Central memory CD8-positive, alpha-beta T cell (primary cell): ENCODE measurements at regions not wholly inside any gene's neighbourhood (a gene's known extent, or its start where the extent isn't known, plus 50 kb on each side); places are given as distances from the start of the nearest gene placed in this dataset.
"Not testable (repeated sequence)": the region's sequence is repeated elsewhere in the genome, so short reads cannot be mapped to it uniquely, and the experiment has no call there.

Experiments used
- ATAC-seq: fragments of 150-1000 bp; cut with Tn5 transposase; replicated peaks from 2 replicates; pipeline ENCODE4 v1.10.0; 2022; ENCODE audit warnings: mild to moderate bottlenecking, moderate FRiP score, moderate number of reproducible peaks; ENCODE audit not compliant: poor library complexity, severe bottlenecking; ENCODE audit errors: extremely low read depth
- DNase-seq, 2 donors: peaks; one replicate each; pipeline ENCODE4 v3.0.0; 2021; ENCODE audit warnings: low spot score in 2 of 2
- H3K27ac Mint-ChIP-seq: one replicate; pipeline ENCODE4 v1.8.0; 2022; ENCODE audit warnings: low read depth, mild to moderate bottlenecking, moderate library complexity, mixed read lengths
- H3K27me3 Mint-ChIP-seq: one replicate; pipeline ENCODE4 v1.8.0; 2022; ENCODE audit warnings: mixed read lengths
- H3K36me3 Mint-ChIP-seq: one replicate; pipeline ENCODE4 v1.8.0; 2022; ENCODE audit warnings: mild to moderate bottlenecking, moderate library complexity, mixed read lengths; ENCODE audit not compliant: insufficient read depth
- H3K4me1 Mint-ChIP-seq: one replicate; pipeline ENCODE4 v1.8.0; 2022; ENCODE audit warnings: mixed read lengths
- H3K4me3 Mint-ChIP-seq: one replicate; pipeline ENCODE4 v1.8.0; 2022; ENCODE audit warnings: mild to moderate bottlenecking, moderate library complexity, mixed read lengths
- H3K9me3 Mint-ChIP-seq: one replicate; pipeline ENCODE4 v1.8.0; 2022; ENCODE audit warnings: mixed read lengths

DNA sequence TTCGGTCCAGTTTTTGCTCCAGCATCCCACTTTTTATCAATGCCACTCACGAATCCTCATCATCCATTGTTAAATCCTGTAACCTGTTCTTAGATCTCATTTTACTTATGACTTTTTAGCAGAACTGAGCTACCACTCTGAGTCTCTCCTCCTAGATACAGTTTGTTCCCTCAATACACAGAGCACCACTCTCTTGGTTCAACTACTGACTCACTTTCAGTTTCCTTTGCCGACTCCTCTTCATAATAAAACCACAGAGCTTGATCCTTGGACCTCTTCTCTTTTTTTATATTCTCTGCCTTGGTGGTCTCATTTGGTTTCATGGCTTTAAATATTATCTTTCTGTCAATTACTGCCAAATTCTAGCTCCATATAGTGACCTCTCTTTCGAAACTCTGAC is 150.3 kb downstream of the SLITRK5 start:
- H3K27me3 Mint-ChIP-seq, result no peaks in the 10 kb centered on the region
- no peak overlapping the region for H3K4me3 Mint-ChIP-seq
- no peaks in the 10 kb centered on the region for H3K9me3 Mint-ChIP-seq
- H3K4me1 Mint-ChIP-seq, result no peaks in the 10 kb centered on the region
- DNase-seq (no peak), ATAC-seq (no peak)
- no peak overlapping the region for H3K27ac Mint-ChIP-seq
- H3K36me3 Mint-ChIP-seq, result no peaks in the 10 kb centered on the region

- not testable (repeated sequence) for H3K36me3 Mint-ChIP-seq, H3K9me3 Mint-ChIP-seq, H3K4me1 Mint-ChIP-seq, H3K27ac Mint-ChIP-seq, ATAC-seq, H3K27me3 Mint-ChIP-seq, DNase-seq, H3K4me3 Mint-ChIP-seq
Measured at GRCh38 chr13:87826301-87826700, 155.1 kb downstream of the SLITRK5 start.

- peaks cover 5% of the 10 kb centered on the region for H3K9me3 Mint-ChIP-seq
- DNase-seq (no peak), ATAC-seq (no peak)
Measured at GRCh38 chr13:87827479-87827878, 156.3 kb downstream of the SLITRK5 start.

GRCh38 chr13:87837522-87837921 is 166.4 kb downstream of the SLITRK5 start:
- ATAC-seq (no peak), DNase-seq (no peak)
- H3K36me3 Mint-ChIP-seq, result peaks cover 2% of the 10 kb centered on the region
- H3K4me1 Mint-ChIP-seq, result no peaks in the 10 kb centered on the region
- peaks cover 26% of the 10 kb centered on the region for H3K9me3 Mint-ChIP-seq
- no peak overlapping the region for H3K27ac Mint-ChIP-seq
- no peaks in the 10 kb centered on the region for H3K27me3 Mint-ChIP-seq
- no peak overlapping the region for H3K4me3 Mint-ChIP-seq

More at GRCh38 chr13:87827479-87827878, 156.3 kb downstream of the SLITRK5 start:
- H3K36me3 Mint-ChIP-seq, result no peaks in the 10 kb centered on the region
- no peaks in the 10 kb centered on the region for H3K27me3 Mint-ChIP-seq
- no peak overlapping the region for H3K4me3 Mint-ChIP-seq
- H3K27ac Mint-ChIP-seq, result no peak overlapping the region
- H3K4me1 Mint-ChIP-seq, result no peaks in the 10 kb centered on the region

DNA sequence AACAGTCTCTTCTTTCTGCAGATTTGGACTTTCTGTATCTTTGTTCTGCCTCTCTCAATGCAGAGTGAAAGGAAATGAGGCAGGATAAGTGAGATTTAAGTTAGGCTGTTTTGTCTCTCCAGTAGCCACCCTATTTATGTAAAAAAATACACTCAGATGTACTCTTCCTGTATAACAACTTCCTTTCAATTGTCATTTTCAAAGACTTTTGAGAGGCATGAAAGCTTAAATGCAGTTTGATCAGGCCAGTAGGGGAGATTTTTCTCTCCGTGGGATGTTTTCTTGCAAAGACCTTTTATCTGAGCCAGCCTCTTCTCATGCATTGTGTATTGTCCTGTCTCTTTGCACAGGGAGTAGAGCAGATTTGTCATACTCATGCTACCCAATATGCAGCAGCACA is 166.8 kb downstream of the SLITRK5 start:
- DNase-seq, result no peak
- no peak for ATAC-seq
- Mint-ChIP-seq H3K36me3 (peaks cover 2% of the 10 kb centered on the region), H3K9me3 (peaks cover 28% of the 10 kb centered on the region), H3K27ac (no peak overlapping the region), H3K4me1 (no peaks in the 10 kb centered on the region), H3K4me3 (no peak overlapping the region), H3K27me3 (no peaks in the 10 kb centered on the region)

GRCh38 chr13:87851410-87851809 is 180.2 kb downstream of the SLITRK5 start:
- Mint-ChIP-seq H3K9me3 (peaks cover 17% of the 10 kb centered on the region), H3K27ac (no peak overlapping the region), H3K36me3 (no peaks in the 10 kb centered on the region), H3K27me3 (no peaks in the 10 kb centered on the region), H3K4me3 (no peak overlapping the region), H3K4me1 (no peaks in the 10 kb centered on the region)
- ATAC-seq (no peak), DNase-seq (no peak)

DNA sequence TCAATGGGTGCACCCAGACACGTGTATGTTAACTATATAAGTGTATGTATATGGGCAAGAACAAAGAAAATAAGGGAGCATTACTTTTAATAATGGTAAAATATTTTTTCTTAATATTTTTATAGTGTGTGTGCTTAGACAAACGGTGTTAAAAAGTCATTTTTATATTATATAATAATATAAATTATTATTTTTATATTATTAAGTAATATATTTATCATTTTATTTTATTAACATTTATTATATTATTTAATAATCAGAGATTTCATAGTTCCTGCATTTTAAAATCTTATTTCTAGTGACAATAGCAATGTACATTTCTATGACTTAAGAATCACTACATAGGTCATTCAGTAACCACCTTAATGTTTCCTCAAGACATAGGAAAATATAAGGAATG is 184.4 kb downstream of the SLITRK5 start:
- no peaks in the 10 kb centered on the region for H3K4me1 Mint-ChIP-seq
- DNase-seq (no peak), ATAC-seq (no peak)
- H3K27me3 Mint-ChIP-seq, result no peaks in the 10 kb centered on the region
- no peaks in the 10 kb centered on the region for H3K36me3 Mint-ChIP-seq
- H3K9me3 Mint-ChIP-seq, result peaks cover 30% of the 10 kb centered on the region
- no peak overlapping the region for H3K27ac Mint-ChIP-seq
- no peak overlapping the region for H3K4me3 Mint-ChIP-seq

- ATAC-seq (no peak), DNase-seq (no peak)
Measured at GRCh38 chr13:87859261-87859660, 188.1 kb downstream of the SLITRK5 start.

DNA sequence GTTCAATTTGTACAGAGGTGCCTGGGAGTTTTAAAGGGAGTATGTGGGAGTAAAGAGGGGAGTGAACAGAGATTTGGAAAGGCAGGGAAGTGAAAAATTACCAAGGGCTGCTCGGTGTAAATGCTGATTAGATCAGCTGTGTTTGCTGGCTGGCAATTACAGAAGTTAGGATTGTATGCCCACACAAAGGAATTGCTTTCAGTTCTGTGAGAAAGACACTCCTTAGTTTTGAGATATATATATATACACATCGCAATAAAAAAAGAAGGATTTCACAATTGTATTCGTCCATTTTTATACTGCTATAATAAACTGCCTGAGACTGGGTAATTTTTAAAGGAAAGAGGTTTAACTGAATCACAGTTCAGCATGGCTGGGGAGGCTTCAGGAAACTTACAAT is 196.3 kb downstream of the SLITRK5 start:
- Mint-ChIP-seq H3K4me1 (no peaks in the 10 kb centered on the region), H3K27ac (no peak overlapping the region), H3K4me3 (no peak overlapping the region), H3K27me3 (no peaks in the 10 kb centered on the region), H3K9me3 (peaks cover 15% of the 10 kb centered on the region), H3K36me3 (peaks cover 1% of the 10 kb centered on the region)
- ATAC-seq (no peak), DNase-seq (no peak)

More at GRCh38 chr13:87859261-87859660, 188.1 kb downstream of the SLITRK5 start:
- Mint-ChIP-seq H3K27me3 (no peaks in the 10 kb centered on the region), H3K27ac (no peak overlapping the region), H3K4me3 (no peak overlapping the region), H3K9me3 (peaks cover 13% of the 10 kb centered on the region), H3K4me1 (no peaks in the 10 kb centered on the region), H3K36me3 (no peaks in the 10 kb centered on the region)

DNA sequence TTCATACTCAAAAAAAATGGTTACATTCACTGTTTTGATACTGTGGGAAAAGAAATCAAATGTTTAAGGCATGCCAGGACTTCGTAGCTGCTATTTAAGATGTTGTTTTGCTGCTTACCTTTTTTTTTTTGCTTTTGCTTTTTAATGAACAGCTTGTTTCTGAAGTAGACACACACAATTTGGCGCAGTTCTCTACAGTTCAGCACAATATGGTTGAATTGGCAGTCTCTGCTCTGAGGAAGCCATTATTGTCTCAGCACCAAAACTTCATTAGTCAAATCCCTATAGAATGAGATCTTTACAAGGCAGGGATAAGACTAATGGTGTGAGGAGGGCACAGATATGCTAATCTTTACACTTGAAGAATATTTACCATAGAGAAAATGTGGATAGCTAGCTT is 197.6 kb downstream of the SLITRK5 start:
- H3K27me3 Mint-ChIP-seq, result no peaks in the 10 kb centered on the region
- no peak overlapping the region for H3K4me3 Mint-ChIP-seq
- H3K9me3 Mint-ChIP-seq, result peaks cover 15% of the 10 kb centered on the region
- no peaks in the 10 kb centered on the region for H3K4me1 Mint-ChIP-seq
- H3K27ac Mint-ChIP-seq, result no peak overlapping the region
- no peak for DNase-seq
- peaks cover 1% of the 10 kb centered on the region for H3K36me3 Mint-ChIP-seq
- no peak for ATAC-seq

DNA sequence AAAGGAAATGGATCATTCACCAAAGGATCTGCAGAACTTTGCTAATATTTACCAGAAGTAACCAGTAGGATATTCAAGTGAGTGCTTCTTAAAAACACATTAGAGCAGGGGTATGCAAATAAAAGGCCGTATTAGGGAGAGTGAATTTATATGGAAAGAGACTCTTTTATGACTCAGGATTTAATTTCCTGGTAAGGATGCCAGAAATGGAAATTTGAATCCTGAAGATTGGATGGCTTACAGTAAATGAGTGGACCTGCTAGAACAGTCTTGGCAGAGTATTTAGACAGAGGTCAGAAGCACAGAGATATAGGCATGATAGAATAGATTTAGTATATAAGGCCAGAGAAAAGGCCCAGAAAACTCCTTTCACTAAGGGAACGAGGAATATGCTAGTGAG is 201.6 kb downstream of the SLITRK5 start:
- H3K27me3 Mint-ChIP-seq, result no peaks in the 10 kb centered on the region
- no peak overlapping the region for H3K27ac Mint-ChIP-seq
- no peak overlapping the region for H3K4me3 Mint-ChIP-seq
- no peak for DNase-seq
- H3K36me3 Mint-ChIP-seq, result no peaks in the 10 kb centered on the region
- H3K4me1 Mint-ChIP-seq, result no peaks in the 10 kb centered on the region
- ATAC-seq, result no peak
- peaks cover under 1% of the 10 kb centered on the region for H3K9me3 Mint-ChIP-seq

GRCh38 chr13:87877477-87877876 is 206.3 kb downstream of the SLITRK5 start:
- DNase-seq (no peak), ATAC-seq (no peak)
- Mint-ChIP-seq H3K9me3 (no peaks in the 10 kb centered on the region), H3K36me3 (no peaks in the 10 kb centered on the region), H3K4me1 (no peaks in the 10 kb centered on the region), H3K4me3 (no peak overlapping the region), H3K27me3 (no peaks in the 10 kb centered on the region), H3K27ac (no peak overlapping the region)

DNA sequence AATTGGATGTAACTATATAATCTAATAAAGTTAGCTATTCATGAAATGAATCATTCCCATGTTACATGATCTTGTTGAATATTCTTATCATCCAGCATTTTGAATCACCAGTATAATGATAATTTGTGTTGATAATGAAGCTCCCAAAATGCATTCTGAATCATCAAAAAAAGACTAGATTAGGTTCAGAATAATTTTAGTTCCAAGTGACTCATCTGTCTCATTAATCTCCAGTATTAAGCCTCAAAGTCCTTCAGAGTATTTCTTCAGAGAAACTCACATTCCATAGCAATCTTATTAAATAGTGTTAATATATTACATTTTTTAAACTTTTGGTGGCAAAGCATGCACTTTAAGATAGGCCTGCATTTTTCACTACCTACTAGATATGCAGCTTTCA is 207.5 kb downstream of the SLITRK5 start:
- no peaks in the 10 kb centered on the region for H3K9me3 Mint-ChIP-seq
- no peaks in the 10 kb centered on the region for H3K27me3 Mint-ChIP-seq
- DNase-seq (no peak), ATAC-seq (no peak)
- no peaks in the 10 kb centered on the region for H3K36me3 Mint-ChIP-seq
- no peak overlapping the region for H3K27ac Mint-ChIP-seq
- no peaks in the 10 kb centered on the region for H3K4me1 Mint-ChIP-seq
- no peak overlapping the region for H3K4me3 Mint-ChIP-seq

DNA sequence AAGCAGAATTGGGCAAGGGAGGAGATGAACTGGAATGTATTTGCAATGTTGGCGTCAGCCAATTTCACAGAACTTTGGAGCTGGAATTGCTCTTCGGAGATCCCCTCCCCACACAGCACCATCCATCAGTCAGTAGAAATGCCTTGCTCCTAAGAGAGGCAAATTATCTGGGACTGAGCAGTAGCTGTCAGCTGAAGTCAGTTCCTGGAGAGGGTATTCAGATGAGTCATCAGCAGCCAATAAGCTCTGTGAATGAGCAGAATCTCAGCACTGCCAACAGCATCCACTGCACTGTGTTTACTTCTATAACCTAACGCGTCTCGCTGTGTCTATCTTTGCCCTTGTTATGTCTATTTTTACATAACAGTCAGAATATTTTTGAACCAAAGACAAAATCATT is 213.7 kb downstream of the SLITRK5 start:
- no peaks in the 10 kb centered on the region for H3K36me3 Mint-ChIP-seq
- H3K27me3 Mint-ChIP-seq, result no peaks in the 10 kb centered on the region
- H3K4me3 Mint-ChIP-seq, result no peak overlapping the region
- no peaks in the 10 kb centered on the region for H3K4me1 Mint-ChIP-seq
- ATAC-seq (no peak), DNase-seq (no peak)
- no peak overlapping the region for H3K27ac Mint-ChIP-seq
- no peaks in the 10 kb centered on the region for H3K9me3 Mint-ChIP-seq
